OCI-LY7 (cell line): ENCODE measurements at regions not wholly inside any gene's neighbourhood (a gene's known extent, or its start where the extent isn't known, plus 50 kb on each side); places are given as distances from the start of the nearest gene placed in this dataset.

Experiments
- BruUV-seq: library from RNA; stranded (reverse); fragments of 400-500 nt; replicated peaks from 2 replicates; lab custom pipeline; 2021; lab: Mats Ljungman, UMichigan
- CTCF ChIA-PET: fragments of 300-600 bp; sonication (Branson Sonifier 250); formaldehyde crosslinking; loops from one replicate; lab custom pipeline; 2022; ENCODE audit warnings: antibody characterized with exemption; ENCODE audit not compliant: unreplicated experiment; lab: Charles Lee
- POLR2A ChIA-PET: fragments of 300-600 bp; sonication (Branson Sonifier 250); formaldehyde crosslinking; loops from one replicate; lab custom pipeline; 2022; ENCODE audit warnings: antibody characterized with exemption; lab: Charles Lee
- DNase-seq: peaks from one replicate; pipeline ENCODE4 v3.0.0-alpha.2; 2015; ENCODE audit warnings: low spot score
- H2AFZ ChIP-seq: fragments of 200-600 bp; sonication (generic), shearing (Covaris generic); 2 replicates; pipeline ENCODE4 v1.6.1; 2014; ENCODE audit warnings: mild to moderate bottlenecking, antibody characterized with exemption, low read length, moderate library complexity
- H3K27ac ChIP-seq: fragments of 200-600 bp; sonication (generic); 2 replicates; pipeline ENCODE4 v1.5.1; 2014; ENCODE audit warnings: mixed run types, low read depth, mild to moderate bottlenecking, moderate library complexity, low read length, inconsistent platforms; ENCODE audit not compliant: poor library complexity, severe bottlenecking
- H3K36me3 ChIP-seq: fragments of 200-600 bp; sonication (generic); 2 replicates; pipeline ENCODE4 v1.6.1; 2014; ENCODE audit warnings: mild to moderate bottlenecking, antibody characterized with exemption, low read length, moderate library complexity, mixed read lengths; ENCODE audit not compliant: insufficient read depth
- H3K4me1 ChIP-seq: fragments of 200-600 bp; sonication (generic); 2 replicates; pipeline ENCODE4 v1.5.1; 2014; ENCODE audit warnings: mild to moderate bottlenecking, low read length; ENCODE audit not compliant: insufficient read depth, poor library complexity, severe bottlenecking
- H3K4me2 ChIP-seq: fragments of 200-600 bp; sonication (generic); 2 replicates; pipeline ENCODE4 v1.6.1; 2014; ENCODE audit warnings: mild to moderate bottlenecking, low read length
- H3K4me3 ChIP-seq: fragments of 200-600 bp; sonication (generic); 2 replicates; pipeline ENCODE4 v1.5.1; 2014; ENCODE audit warnings: mild to moderate bottlenecking, low read depth, low read length; ENCODE audit not compliant: poor library complexity, severe bottlenecking
- H3K79me2 ChIP-seq: fragments of 200-600 bp; sonication (generic); 2 replicates; pipeline ENCODE4 v1.6.1; 2016; ENCODE audit warnings: low read depth, mild to moderate bottlenecking, low read length, moderate library complexity, mixed read lengths; ENCODE audit not compliant: insufficient read depth
- H3K9me2 ChIP-seq: fragments of 200-600 bp; sonication (generic); 2 replicates; pipeline ENCODE4 v1.6.1; 2016; ENCODE audit warnings: mild to moderate bottlenecking, low read length, mixed read lengths; ENCODE audit not compliant: insufficient read depth
- H3K9me3 ChIP-seq: fragments of 200-600 bp; sonication (generic); 2 replicates; pipeline ENCODE4 v1.6.1; 2014; ENCODE audit warnings: mild to moderate bottlenecking, mixed run types, low read length, mixed read lengths
- H4K20me1 ChIP-seq: fragments of 200-600 bp; sonication (generic); 2 replicates; pipeline ENCODE4 v1.6.1; 2014; ENCODE audit warnings: mild to moderate bottlenecking, antibody characterized with exemption, low read length, moderate library complexity, mixed read lengths; ENCODE audit not compliant: insufficient read depth
- CTCF ChIP-seq: fragments of 200-600 bp; sonication (generic); conservative IDR thresholded peaks from 2 replicates; pipeline ENCODE4 v1.5.1; 2014; ENCODE audit warnings: mild to moderate bottlenecking, antibody characterized with exemption, low read length, moderate library complexity, mixed read lengths
- EZH2phosphoT487 ChIP-seq: fragments of 200-600 bp; sonication (generic); IDR thresholded peaks from 2 replicates; pipeline ENCODE4 v1.6.1; 2018; ENCODE audit warnings: low read depth, borderline replicate concordance, mild to moderate bottlenecking, mixed run types, antibody characterized with exemption, low read length, moderate library complexity, mixed read lengths
- intact Hi-C: fragments of 100-400 bp; cut with micrococcal nuclease; formaldehyde crosslinking; loops from one replicate; pipeline ENCODE4 v1.10.0; 2022; ENCODE audit not compliant: unreplicated experiment

- intact Hi-C loops = no loop called here
- H3K4me2 ChIP-seq = no peak overlapping the region
- H4K20me1 ChIP-seq = no peaks in the 10 kb centered on the region
- ChIA-PET POLR2A (no interaction called here), CTCF (interaction anchor here (0.6 kb wide), 1 partner anchor 68 kb away, joined by 3 read pairs; no protein-coding TSS in a partner anchor)
- H3K4me1 ChIP-seq = peaks cover 12% of the 10 kb centered on the region
- no peaks in the 10 kb centered on the region for H3K9me3 ChIP-seq
- no peak overlapping the region for H3K27ac ChIP-seq
- H3K4me3 ChIP-seq = no peak overlapping the region
- no peak for DNase-seq
- BruUV-seq = no TSS peak
- H3K79me2 ChIP-seq = no peaks in the 10 kb centered on the region
- no peak overlapping the region for H2AFZ ChIP-seq
- H3K36me3 ChIP-seq = no peaks in the 10 kb centered on the region
- no peaks in the 10 kb centered on the region for H3K9me2 ChIP-seq
- no peak for TF ChIP-seq EZH2phosphoT487
- TF ChIP-seq CTCF = no peak
These were observed 63.2 kb upstream of the GSE1 start for GRCh38 chr16:85549766-85550421.

GRCh38 chr16:85550422-85550864 lies 62.7 kb upstream of the GSE1 start:
- DNase-seq = no peak
- Histone ChIP-seq H4K20me1 (no peaks in the 10 kb centered on the region), H2AFZ (no peak overlapping the region), H3K27ac (no peak overlapping the region), H3K4me2 (no peak overlapping the region), H3K79me2 (no peaks in the 10 kb centered on the region), H3K4me3 (no peak overlapping the region), H3K36me3 (no peaks in the 10 kb centered on the region), H3K9me2 (no peaks in the 10 kb centered on the region), H3K9me3 (no peaks in the 10 kb centered on the region), H3K4me1 (peaks cover 12% of the 10 kb centered on the region)
- no TSS peak for BruUV-seq
- CTCF ChIA-PET = no interaction called here
- intact Hi-C loops = no loop called here
- POLR2A ChIA-PET = no interaction called here
- TF ChIP-seq CTCF (no peak), EZH2phosphoT487 (no peak)
